Activated CD4-positive, alpha-beta memory T cell treated with anti-CD3 and anti-CD28 coated beads for 36 hours (primary cell): ENCODE measurements at regions not wholly inside any gene's neighbourhood (a gene's known extent, or its start where the extent isn't known, plus 50 kb on each side); places are given as distances from the start of the nearest gene placed in this dataset.
"Not testable (repeated sequence)": the region's sequence is repeated elsewhere in the genome, so short reads cannot be mapped to it uniquely, and the experiment has no call there.

Source experiments
- CTCF ChIA-PET: fragments of 350-600 bp; sonication (Branson Sonifier 250); formaldehyde crosslinking; loops from one replicate; lab custom pipeline; 2021; ENCODE audit warnings: antibody characterized with exemption, inconsistent platforms; lab: Charles Lee
- POLR2A ChIA-PET: fragments of 350-600 bp; sonication (Branson Sonifier 250); formaldehyde crosslinking; loops from one replicate; lab custom pipeline; 2021; ENCODE audit warnings: antibody characterized with exemption; lab: Charles Lee
- DNase-seq: peaks from one replicate; pipeline ENCODE4 v3.0.0-alpha.2; 2020
- H3K27ac Mint-ChIP-seq: one replicate; pipeline ENCODE4 v1.8.0; 2021; ENCODE audit warnings: mixed read lengths
- H3K27me3 Mint-ChIP-seq: one replicate; pipeline ENCODE4 v1.8.0; 2021; ENCODE audit warnings: mixed read lengths
- H3K36me3 Mint-ChIP-seq: one replicate; pipeline ENCODE4 v1.8.0; 2021; ENCODE audit warnings: mixed read lengths
- H3K4me1 Mint-ChIP-seq: one replicate; pipeline ENCODE4 v1.8.0; 2021; ENCODE audit warnings: low read depth, mixed read lengths
- H3K4me3 Mint-ChIP-seq: one replicate; pipeline ENCODE4 v1.8.0; 2021; ENCODE audit warnings: mild to moderate bottlenecking, mixed read lengths
- H3K9me3 Mint-ChIP-seq: one replicate; pipeline ENCODE4 v1.8.0; 2021; ENCODE audit warnings: mixed read lengths
- intact Hi-C: fragments of 100-400 bp; cut with micrococcal nuclease; formaldehyde crosslinking; loops from one replicate; pipeline ENCODE4 v1.15.1; 2023

GRCh38 chr11:81187033-81187432 is 1546.6 kb downstream of the FAM181B start:
- CTCF ChIA-PET, result not testable (repeated sequence)

GRCh38 chr11:81174646-81175330 is 1558.9 kb downstream of the FAM181B start:
- no peaks in the 10 kb centered on the region for H3K4me1 Mint-ChIP-seq
- H3K9me3 Mint-ChIP-seq, result peaks cover 7% of the 10 kb centered on the region
- H3K4me3 Mint-ChIP-seq, result no peak overlapping the region
- no peak for DNase-seq
- no peaks in the 10 kb centered on the region for H3K36me3 Mint-ChIP-seq
- intact Hi-C loops, result no loop called here
- ChIA-PET POLR2A (no interaction called here), CTCF (no interaction called here)
- no peaks in the 10 kb centered on the region for H3K27me3 Mint-ChIP-seq
- no peak overlapping the region for H3K27ac Mint-ChIP-seq

More at GRCh38 chr11:81187033-81187432, 1546.6 kb downstream of the FAM181B start:
- H3K4me3 Mint-ChIP-seq, H3K27me3 Mint-ChIP-seq, intact Hi-C loops, DNase-seq, POLR2A ChIA-PET, H3K4me1 Mint-ChIP-seq, H3K27ac Mint-ChIP-seq, H3K36me3 Mint-ChIP-seq: not testable (repeated sequence)
- H3K9me3 Mint-ChIP-seq, result peaks cover 19% of the 10 kb centered on the region

- Mint-ChIP-seq H3K4me1 (no peaks in the 10 kb centered on the region), H3K27ac (no peak overlapping the region), H3K9me3 (peaks cover 6% of the 10 kb centered on the region), H3K27me3 (no peaks in the 10 kb centered on the region), H3K4me3 (no peak overlapping the region), H3K36me3 (no peaks in the 10 kb centered on the region)
- POLR2A ChIA-PET, result no interaction called here
- no peak for DNase-seq
- CTCF ChIA-PET, result no interaction called here
- intact Hi-C loops, result no loop called here
Measured at GRCh38 chr11:81165164-81165563, 1568.5 kb downstream of the FAM181B start.

GRCh38 chr11:81159900-81160299 is 1573.8 kb downstream of the FAM181B start:
- Mint-ChIP-seq H3K4me1 (no peaks in the 10 kb centered on the region), H3K36me3 (no peaks in the 10 kb centered on the region), H3K27ac (no peak overlapping the region), H3K4me3 (no peak overlapping the region), H3K9me3 (no peaks in the 10 kb centered on the region), H3K27me3 (no peaks in the 10 kb centered on the region)
- DNase-seq, result no peak
- ChIA-PET CTCF (no interaction called here), POLR2A (no interaction called here)
- intact Hi-C loops, result no loop called here

- no peaks in the 10 kb centered on the region for H3K36me3 Mint-ChIP-seq
- ChIA-PET CTCF (no interaction called here), POLR2A (no interaction called here)
Measured at GRCh38 chr11:81135570-81135969, 1598.1 kb downstream of the FAM181B start.

GRCh38 chr11:81129618-81130017 is 1604.0 kb downstream of the FAM181B start:
- intact Hi-C loops, result no loop called here
- Mint-ChIP-seq H3K4me1 (no peaks in the 10 kb centered on the region), H3K36me3 (no peaks in the 10 kb centered on the region), H3K4me3 (no peak overlapping the region), H3K27ac (no peak overlapping the region), H3K9me3 (peaks cover 3% of the 10 kb centered on the region), H3K27me3 (no peaks in the 10 kb centered on the region)
- ChIA-PET POLR2A (no interaction called here), CTCF (no interaction called here)
- no peak for DNase-seq

More at GRCh38 chr11:81135570-81135969, 1598.1 kb downstream of the FAM181B start:
- H3K4me1 Mint-ChIP-seq, result no peaks in the 10 kb centered on the region
- no peak overlapping the region for H3K4me3 Mint-ChIP-seq
- DNase-seq, result no peak
- no peaks in the 10 kb centered on the region for H3K27me3 Mint-ChIP-seq
- H3K27ac Mint-ChIP-seq, result no peak overlapping the region
- peaks cover 9% of the 10 kb centered on the region for H3K9me3 Mint-ChIP-seq
- intact Hi-C loops, result no loop called here

- DNase-seq, result no peak
- no peaks in the 10 kb centered on the region for H3K27me3 Mint-ChIP-seq
- H3K36me3 Mint-ChIP-seq, result no peaks in the 10 kb centered on the region
- intact Hi-C loops, result no loop called here
- peaks cover 3% of the 10 kb centered on the region for H3K9me3 Mint-ChIP-seq
- ChIA-PET POLR2A (no interaction called here), CTCF (no interaction called here)
- H3K4me3 Mint-ChIP-seq, result no peak overlapping the region
- no peaks in the 10 kb centered on the region for H3K4me1 Mint-ChIP-seq
- H3K27ac Mint-ChIP-seq, result no peak overlapping the region
Measured at GRCh38 chr11:81112718-81113117, 1620.9 kb downstream of the FAM181B start.

GRCh38 chr11:81104051-81104450 is 1629.6 kb downstream of the FAM181B start:
- Mint-ChIP-seq H3K27ac (no peak overlapping the region), H3K9me3 (peaks cover 6% of the 10 kb centered on the region), H3K4me1 (no peaks in the 10 kb centered on the region), H3K36me3 (no peaks in the 10 kb centered on the region), H3K4me3 (no peak overlapping the region), H3K27me3 (no peaks in the 10 kb centered on the region)
- intact Hi-C loops, result no loop called here
- POLR2A ChIA-PET, result no interaction called here
- DNase-seq, result no peak
- CTCF ChIA-PET, result no interaction called here

- no peaks in the 10 kb centered on the region for H3K4me1 Mint-ChIP-seq
- no peak for DNase-seq
- H3K9me3 Mint-ChIP-seq, result peaks cover 8% of the 10 kb centered on the region
- H3K36me3 Mint-ChIP-seq, result no peaks in the 10 kb centered on the region
- CTCF ChIA-PET, result no interaction called here
- no peak overlapping the region for H3K27ac Mint-ChIP-seq
- H3K4me3 Mint-ChIP-seq, result no peak overlapping the region
- H3K27me3 Mint-ChIP-seq, result no peaks in the 10 kb centered on the region
- POLR2A ChIA-PET, result no interaction called here
- intact Hi-C loops, result no loop called here
Measured at GRCh38 chr11:81098471-81098870, 1635.2 kb downstream of the FAM181B start.

- POLR2A ChIA-PET, result no interaction called here
- H3K4me3 Mint-ChIP-seq, result no peak overlapping the region
- H3K4me1 Mint-ChIP-seq, result no peaks in the 10 kb centered on the region
- intact Hi-C loops, result no loop called here
- no peak for DNase-seq
- no peaks in the 10 kb centered on the region for H3K27me3 Mint-ChIP-seq
- CTCF ChIA-PET, result no interaction called here
- no peak overlapping the region for H3K27ac Mint-ChIP-seq
- no peaks in the 10 kb centered on the region for H3K36me3 Mint-ChIP-seq
- H3K9me3 Mint-ChIP-seq, result peaks cover 9% of the 10 kb centered on the region
Measured at GRCh38 chr11:81092522-81092921, 1641.1 kb downstream of the FAM181B start.

GRCh38 chr11:81089242-81089641 is 1644.4 kb downstream of the FAM181B start:
- POLR2A ChIA-PET, result no interaction called here
- intact Hi-C loops, result no loop called here
- no peak overlapping the region for H3K27ac Mint-ChIP-seq

GRCh38 chr11:81080476-81080875 is 1639.6 kb upstream of the TENM4 start:
- POLR2A ChIA-PET, result no interaction called here
- Mint-ChIP-seq H3K27me3 (no peaks in the 10 kb centered on the region), H3K27ac (no peak overlapping the region), H3K9me3 (peaks cover 12% of the 10 kb centered on the region), H3K4me1 (no peaks in the 10 kb centered on the region), H3K36me3 (no peaks in the 10 kb centered on the region), H3K4me3 (no peak overlapping the region)
- DNase-seq, result no peak
- CTCF ChIA-PET, result no interaction called here
- intact Hi-C loops, result no loop called here

More at GRCh38 chr11:81089242-81089641, 1644.4 kb downstream of the FAM181B start:
- H3K27me3 Mint-ChIP-seq, result no peaks in the 10 kb centered on the region
- DNase-seq, result no peak
- peaks cover 10% of the 10 kb centered on the region for H3K9me3 Mint-ChIP-seq
- CTCF ChIA-PET, result no interaction called here
- no peak overlapping the region for H3K4me3 Mint-ChIP-seq
- no peaks in the 10 kb centered on the region for H3K4me1 Mint-ChIP-seq
- no peaks in the 10 kb centered on the region for H3K36me3 Mint-ChIP-seq

- DNase-seq, result no peak
- H3K36me3 Mint-ChIP-seq, result no peaks in the 10 kb centered on the region
- H3K4me3 Mint-ChIP-seq, result no peak overlapping the region
- H3K27ac Mint-ChIP-seq, result no peak overlapping the region
- no peaks in the 10 kb centered on the region for H3K4me1 Mint-ChIP-seq
- ChIA-PET POLR2A (no interaction called here), CTCF (no interaction called here)
- no peaks in the 10 kb centered on the region for H3K27me3 Mint-ChIP-seq
- H3K9me3 Mint-ChIP-seq, result peaks cover 10% of the 10 kb centered on the region
- intact Hi-C loops, result no loop called here
Measured at GRCh38 chr11:81072273-81072672, 1631.4 kb upstream of the TENM4 start.
